ENCODE measurements at regions not wholly inside any gene's neighbourhood (a gene's known extent, or its start where the extent isn't known, plus 50 kb on each side); places are given as distances from the start of the nearest gene placed in this dataset.

- no peak for TF ChIP-seq POLR2A (IDR thresholded peaks at IDR 0.05; ENCODE audit: low read length)
- no peak for TF ChIP-seq GATA1 (IDR thresholded peaks at IDR 0.05; ENCODE audit: low read depth, low read length)
Measured at GRCh38 chrX:129359269-129359668, 164.0 kb downstream of the SMARCA1 start.
